LNCaP clone FGC (cell line): ENCODE measurements at regions not wholly inside any gene's neighbourhood (a gene's known extent, or its start where the extent isn't known, plus 50 kb on each side); places are given as distances from the start of the nearest gene placed in this dataset.

Experiments
- DNase-seq: peaks from one replicate; pipeline ENCODE4 v3.0.0-alpha.2; 2011; ENCODE audit warnings: low read depth
- H3K4me3 ChIP-seq: 2 replicates; pipeline ENCODE4 v1.5.1; 2011; ENCODE audit warnings: mild to moderate bottlenecking, low read depth, low read length, control low read depth
- CTCF ChIP-seq: IDR thresholded peaks from 2 replicates; pipeline ENCODE4 v1.5.1; 2012; ENCODE audit warnings: mild to moderate bottlenecking; ENCODE audit not compliant: control insufficient read depth, insufficient read depth; ENCODE audit errors: extremely low read depth

- no peak for DNase-seq
- TF ChIP-seq CTCF, result no peak
- H3K4me3 ChIP-seq, result no peak overlapping the region
Observed at GRCh38 chr1:4319496-4319895, 334.9 kb upstream of the AJAP1 start.

GRCh38 chr1:4322881-4323280, 331.5 kb upstream of the AJAP1 start:
- DNase-seq, result no peak
- no peak overlapping the region for H3K4me3 ChIP-seq
- no peak for TF ChIP-seq CTCF

- no peak for DNase-seq
- TF ChIP-seq CTCF, result no peak
- no peak overlapping the region for H3K4me3 ChIP-seq
Observed at GRCh38 chr1:4323309-4323708, 331.1 kb upstream of the AJAP1 start.

- no peak overlapping the region for H3K4me3 ChIP-seq
- DNase-seq, result no peak
- no peak for TF ChIP-seq CTCF
Observed at GRCh38 chr1:4324525-4324924, 329.9 kb upstream of the AJAP1 start.

GRCh38 chr1:4327142-4327541, 327.3 kb upstream of the AJAP1 start:
- TF ChIP-seq CTCF, result no peak
- H3K4me3 ChIP-seq, result no peak overlapping the region
- no peak for DNase-seq

- H3K4me3 ChIP-seq, result no peak overlapping the region
- no peak for DNase-seq
- no peak for TF ChIP-seq CTCF
Observed at GRCh38 chr1:4328402-4329071, 325.9 kb upstream of the AJAP1 start.
